ENCODE measurements at regions not wholly inside any gene's neighbourhood (a gene's known extent, or its start where the extent isn't known, plus 50 kb on each side); places are given as distances from the start of the nearest gene placed in this dataset.

- DNase-seq, result no peak
Observed at GRCh38 chr1:96233422-96233821, 488.2 kb upstream of the PTBP2 start.

- no peak for DNase-seq
Observed at GRCh38 chr1:96234299-96234698, 487.3 kb upstream of the PTBP2 start.

- peak in 1 of 2 experiments; percentile 22 for DNase-seq
Observed at GRCh38 chr1:96236156-96236739, 485.3 kb upstream of the PTBP2 start.

- no peak for DNase-seq
Observed at GRCh38 chr1:96238426-96238825, 483.2 kb upstream of the PTBP2 start.

GRCh38 chr1:96240438-96240837, 481.1 kb upstream of the PTBP2 start:
- DNase-seq, result no peak

GRCh38 chr1:96253246-96254035, 468.1 kb upstream of the PTBP2 start:
- DNase-seq, result no peak

GRCh38 chr1:96256130-96256790, 465.3 kb upstream of the PTBP2 start:
- no peak for DNase-seq

- no peak for DNase-seq
Observed at GRCh38 chr1:96259399-96259798, 462.2 kb upstream of the PTBP2 start.

GRCh38 chr1:96281491-96281890, 440.1 kb upstream of the PTBP2 start:
- no peak for DNase-seq

GRCh38 chr1:96290033-96290432, 431.6 kb upstream of the PTBP2 start:
- DNase-seq, result no peak

GRCh38 chr1:96290801-96291200, 430.8 kb upstream of the PTBP2 start:
- no peak for DNase-seq

GRCh38 chr1:96291468-96291867, 430.1 kb upstream of the PTBP2 start:
- DNase-seq, result no peak

GRCh38 chr1:96292141-96292540, 429.4 kb upstream of the PTBP2 start:
- DNase-seq, result no peak

- DNase-seq, result no peak
Observed at GRCh38 chr1:96296991-96297390, 424.6 kb upstream of the PTBP2 start.

- DNase-seq, result no peak
Observed at GRCh38 chr1:96306809-96307560, 414.6 kb upstream of the PTBP2 start.

- DNase-seq, result no peak
Observed at GRCh38 chr1:96308314-96308713, 413.3 kb upstream of the PTBP2 start.

GRCh38 chr1:96309783-96310182, 411.8 kb upstream of the PTBP2 start:
- DNase-seq, result no peak

- DNase-seq, result no peak
Observed at GRCh38 chr1:96313216-96313615, 408.4 kb upstream of the PTBP2 start.

- no peak for DNase-seq
Observed at GRCh38 chr1:96329121-96329520, 392.5 kb upstream of the PTBP2 start.

GRCh38 chr1:96331596-96331995, 390.0 kb upstream of the PTBP2 start:
- DNase-seq, result no peak

- DNase-seq, result no peak
Observed at GRCh38 chr1:96333522-96334235, 387.9 kb upstream of the PTBP2 start.

- no peak for DNase-seq
Observed at GRCh38 chr1:96334236-96334557, 387.4 kb upstream of the PTBP2 start.

GRCh38 chr1:96338622-96339021, 383.0 kb upstream of the PTBP2 start:
- no peak for DNase-seq

Measured in SW 1271 (cell line).